Neural crest cell (in vitro differentiated cells): ENCODE measurements at regions not wholly inside any gene's neighbourhood (a gene's known extent, or its start where the extent isn't known, plus 50 kb on each side); places are given as distances from the start of the nearest gene placed in this dataset.

Experiments used
- DNase-seq: peaks from one replicate; pipeline ENCODE4 v3.0.0; 2021; ENCODE audit warnings: low read depth, mixed read lengths, low spot score
- H3K27ac Mint-ChIP-seq: one replicate; pipeline ENCODE4 v1.8.0; 2021; ENCODE audit warnings: mild to moderate bottlenecking, mixed read lengths; ENCODE audit not compliant: unreplicated experiment
- H3K27me3 Mint-ChIP-seq: 2 replicates; pipeline ENCODE4 v1.8.0; 2021; ENCODE audit warnings: low read depth, mild to moderate bottlenecking, mixed read lengths
- H3K36me3 Mint-ChIP-seq: 2 replicates; pipeline ENCODE4 v1.8.0; 2021; ENCODE audit warnings: low read depth, mild to moderate bottlenecking, mixed read lengths
- H3K4me1 Mint-ChIP-seq: 2 replicates; pipeline ENCODE4 v1.8.0; 2021; ENCODE audit warnings: mixed read lengths
- H3K4me3 Mint-ChIP-seq: one replicate; pipeline ENCODE4 v1.8.0; 2021; ENCODE audit warnings: mild to moderate bottlenecking, mixed read lengths
- H3K9me3 Mint-ChIP-seq: 2 replicates; pipeline ENCODE4 v1.8.0; 2021; ENCODE audit warnings: mixed read lengths
- CTCF ChIP-seq: fragments of 200-600 bp; sonication (generic); conservative IDR thresholded peaks from 2 replicates; pipeline ENCODE4 v1.5.0; 2021; ENCODE audit warnings: antibody characterized with exemption, mild to moderate bottlenecking

- no peaks in the 10 kb centered on the region for H3K9me3 Mint-ChIP-seq
- DNase-seq = no peak
- no peaks in the 10 kb centered on the region for H3K27me3 Mint-ChIP-seq
- H3K36me3 Mint-ChIP-seq = no peaks in the 10 kb centered on the region
- H3K27ac Mint-ChIP-seq = no peak overlapping the region
- TF ChIP-seq CTCF = no peak
- no peak overlapping the region for H3K4me3 Mint-ChIP-seq
- no peaks in the 10 kb centered on the region for H3K4me1 Mint-ChIP-seq
These were observed 108.6 kb downstream of the OPN5 start for GRCh38 chr6:47890326-47890875.

GRCh38 chr6:47879015-47879414 is 97.2 kb downstream of the OPN5 start:
- peaks cover 3% of the 10 kb centered on the region for H3K9me3 Mint-ChIP-seq
- no peak overlapping the region for H3K4me3 Mint-ChIP-seq
- H3K27ac Mint-ChIP-seq = no peak overlapping the region
- no peak for DNase-seq
- TF ChIP-seq CTCF = no peak
- H3K4me1 Mint-ChIP-seq = no peaks in the 10 kb centered on the region
- H3K27me3 Mint-ChIP-seq = no peaks in the 10 kb centered on the region
- H3K36me3 Mint-ChIP-seq = no peaks in the 10 kb centered on the region
